HL-60 (cell line): ENCODE measurements at regions not wholly inside any gene's neighbourhood (a gene's known extent, or its start where the extent isn't known, plus 50 kb on each side); places are given as distances from the start of the nearest gene placed in this dataset.

ENCODE experiments used
- POLR2AphosphoS5 ChIP-seq: IDR thresholded peaks from 2 replicates; pipeline ENCODE4 v1.6.1; 2012; ENCODE audit warnings: low read depth
- TF ChIP-seq, protein P1 (sequence below): IDR thresholded peaks from one replicate; pipeline ENCODE4 v1.5.1; 2011; ENCODE audit warnings: low read length, control low read depth, inconsistent platforms; ENCODE audit not compliant: insufficient read depth

DNA sequence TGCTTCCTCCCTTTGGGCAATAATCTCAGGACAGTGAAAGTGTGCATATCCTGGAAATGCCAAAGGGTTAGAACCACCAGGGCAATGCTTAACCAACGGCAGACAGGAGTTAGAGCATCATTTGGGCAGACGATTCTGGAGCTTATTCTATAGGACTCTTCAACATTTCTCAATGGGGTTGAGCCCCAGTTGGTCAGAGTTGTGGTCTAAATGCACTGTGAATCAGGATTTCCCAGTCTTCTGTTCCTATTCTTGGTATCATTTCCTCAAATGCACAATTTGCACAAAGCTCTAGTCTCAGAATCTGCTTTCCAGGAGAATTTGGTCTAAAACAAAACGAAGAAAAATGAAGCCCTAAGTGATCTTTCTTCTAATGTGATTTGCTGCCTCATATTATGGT, 389.6 kb upstream of the JAG1 start:
- TF ChIP-seq, protein P1, sequence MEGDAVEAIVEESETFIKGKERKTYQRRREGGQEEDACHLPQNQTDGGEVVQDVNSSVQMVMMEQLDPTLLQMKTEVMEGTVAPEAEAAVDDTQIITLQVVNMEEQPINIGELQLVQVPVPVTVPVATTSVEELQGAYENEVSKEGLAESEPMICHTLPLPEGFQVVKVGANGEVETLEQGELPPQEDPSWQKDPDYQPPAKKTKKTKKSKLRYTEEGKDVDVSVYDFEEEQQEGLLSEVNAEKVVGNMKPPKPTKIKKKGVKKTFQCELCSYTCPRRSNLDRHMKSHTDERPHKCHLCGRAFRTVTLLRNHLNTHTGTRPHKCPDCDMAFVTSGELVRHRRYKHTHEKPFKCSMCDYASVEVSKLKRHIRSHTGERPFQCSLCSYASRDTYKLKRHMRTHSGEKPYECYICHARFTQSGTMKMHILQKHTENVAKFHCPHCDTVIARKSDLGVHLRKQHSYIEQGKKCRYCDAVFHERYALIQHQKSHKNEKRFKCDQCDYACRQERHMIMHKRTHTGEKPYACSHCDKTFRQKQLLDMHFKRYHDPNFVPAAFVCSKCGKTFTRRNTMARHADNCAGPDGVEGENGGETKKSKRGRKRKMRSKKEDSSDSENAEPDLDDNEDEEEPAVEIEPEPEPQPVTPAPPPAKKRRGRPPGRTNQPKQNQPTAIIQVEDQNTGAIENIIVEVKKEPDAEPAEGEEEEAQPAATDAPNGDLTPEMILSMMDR: no peak
- no peak for TF ChIP-seq POLR2AphosphoS5
